ENCODE measurements at regions not wholly inside any gene's neighbourhood (a gene's known extent, or its start where the extent isn't known, plus 50 kb on each side); places are given as distances from the start of the nearest gene placed in this dataset.
A peak's percentile ranks its signal among the peaks of the same experiment; 100 is the strongest.

DNA sequence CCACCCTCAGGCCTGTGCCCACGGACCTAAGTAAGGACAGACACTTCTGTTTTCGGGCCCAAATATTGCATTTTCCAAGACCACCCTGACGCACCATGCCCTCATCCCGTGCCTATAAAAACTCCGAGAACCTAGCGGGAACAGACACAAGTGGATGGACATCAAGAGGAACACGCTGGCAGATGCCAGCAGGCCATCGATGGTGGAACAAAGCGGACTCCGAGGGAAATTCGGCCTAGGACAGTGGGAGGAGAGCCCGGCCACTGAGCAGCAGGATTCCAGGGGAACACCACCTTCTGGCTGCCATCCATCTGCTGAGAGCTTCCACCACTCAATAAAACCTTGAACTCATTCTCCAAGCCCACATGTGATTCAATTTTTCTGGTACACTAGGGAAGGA, 243.6 kb upstream of the ZWINT start:
- Histone ChIP-seq H3K9me3 (ENCODE audit: low read length) (0 out of 2 replicates have a peak, but pooled peaks cover 3% of the 10 kb centered on the region), H3K4me1 (ENCODE audit: insufficient read depth, low read length, poor library complexity, severe bottlenecking) (peaks cover 13% of the 10 kb centered on the region), H3K27ac (ENCODE audit: low read depth, low read length, poor library complexity, severe bottlenecking) (no peak overlapping the region), H3K79me2 (ENCODE audit: insufficient read depth, low read depth, low read length) (no peaks in the 10 kb centered on the region), H3K36me3 (ENCODE audit: insufficient read depth, low read length) (no peaks in the 10 kb centered on the region), H3K4me3 (ENCODE audit: low read depth, low read length, poor library complexity, severe bottlenecking) (no peak overlapping the region), H3K4me2 (ENCODE audit: low read length) (peak overlapping the region; percentile 60), H3K9me2 (ENCODE audit: insufficient read depth, low read length) (no peaks in the 10 kb centered on the region), H4K20me1 (ENCODE audit: insufficient read depth, low read length) (no peaks in the 10 kb centered on the region), H2AFZ (ENCODE audit: low read length) (peak overlapping the region; percentile 84)
- POLR2A ChIA-PET, result interaction anchor here (0.6 to 2.0 kb wide), 8 partner anchors 9 to 243 kb away, joined by 3 to 9 read pairs (median 4); partner anchors contain the start of gene ZWINT
- TF ChIP-seq CTCF (conservative IDR thresholded peaks at IDR 0.05; ENCODE audit: low read length) (no peak), EZH2phosphoT487 (IDR thresholded peaks at IDR 0.05; ENCODE audit: borderline replicate concordance, low read depth, low read length) (no peak)
- intact Hi-C loops (cut with micrococcal nuclease; ENCODE audit: unreplicated experiment), result no loop called here
- CTCF ChIA-PET (ENCODE audit: unreplicated experiment), result no interaction called here
- no TSS peak for BruUV-seq (replicated peaks)
- no peak for DNase-seq (ENCODE audit: low spot score)

DNA sequence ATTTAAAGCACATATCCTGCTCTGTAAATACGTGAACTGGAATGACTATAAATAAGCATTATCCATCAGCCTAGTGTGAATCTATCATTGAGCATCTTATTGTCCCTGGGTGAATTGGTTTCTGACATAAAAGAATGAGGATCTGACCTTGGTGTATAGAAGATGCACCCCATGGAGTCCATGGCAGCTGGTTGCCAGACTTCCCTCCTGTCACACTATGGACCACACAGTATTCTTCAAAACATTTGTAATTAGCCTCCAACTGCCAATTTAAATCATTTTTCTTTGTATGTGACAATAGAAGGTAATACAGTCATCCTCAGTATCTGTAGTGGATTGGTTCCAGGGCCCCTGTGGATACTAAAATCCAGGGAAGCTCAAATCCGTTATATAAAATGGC, 238.1 kb upstream of the ZWINT start:
- no peak overlapping the region for H3K4me3 ChIP-seq (ENCODE audit: low read depth, low read length, poor library complexity, severe bottlenecking)
- H3K9me2 ChIP-seq (ENCODE audit: insufficient read depth, low read length), result no peaks in the 10 kb centered on the region
- ChIA-PET CTCF (ENCODE audit: unreplicated experiment) (no interaction called here), POLR2A (interaction anchor here (0.8 to 1.2 kb wide), 3 partner anchors 9 to 36 kb away, joined by 3 to 4 read pairs (median 3); no protein-coding TSS in a partner anchor)
- H3K4me1 ChIP-seq (ENCODE audit: insufficient read depth, low read length, poor library complexity, severe bottlenecking), result no peaks in the 10 kb centered on the region
- no peak for DNase-seq (ENCODE audit: low spot score)
- peak overlapping the region; percentile 58; the same call in 1 of the 2 replicates for H2AFZ ChIP-seq (ENCODE audit: low read length)
- H4K20me1 ChIP-seq (ENCODE audit: insufficient read depth, low read length), result no peaks in the 10 kb centered on the region
- no peak for TF ChIP-seq EZH2phosphoT487 (IDR thresholded peaks at IDR 0.05; ENCODE audit: borderline replicate concordance, low read depth, low read length)
- TF ChIP-seq CTCF (conservative IDR thresholded peaks at IDR 0.05; ENCODE audit: low read length), result no peak
- no peaks in the 10 kb centered on the region for H3K79me2 ChIP-seq (ENCODE audit: insufficient read depth, low read depth, low read length)
- H3K4me2 ChIP-seq (ENCODE audit: low read length), result no peak overlapping the region
- H3K36me3 ChIP-seq (ENCODE audit: insufficient read depth, low read length), result no peaks in the 10 kb centered on the region
- no TSS peak for BruUV-seq (replicated peaks)
- no peak overlapping the region for H3K27ac ChIP-seq (ENCODE audit: low read depth, low read length, poor library complexity, severe bottlenecking)
- no peaks in the 10 kb centered on the region for H3K9me3 ChIP-seq (ENCODE audit: low read length)
- intact Hi-C loops (cut with micrococcal nuclease; ENCODE audit: unreplicated experiment), result no loop called here

DNA sequence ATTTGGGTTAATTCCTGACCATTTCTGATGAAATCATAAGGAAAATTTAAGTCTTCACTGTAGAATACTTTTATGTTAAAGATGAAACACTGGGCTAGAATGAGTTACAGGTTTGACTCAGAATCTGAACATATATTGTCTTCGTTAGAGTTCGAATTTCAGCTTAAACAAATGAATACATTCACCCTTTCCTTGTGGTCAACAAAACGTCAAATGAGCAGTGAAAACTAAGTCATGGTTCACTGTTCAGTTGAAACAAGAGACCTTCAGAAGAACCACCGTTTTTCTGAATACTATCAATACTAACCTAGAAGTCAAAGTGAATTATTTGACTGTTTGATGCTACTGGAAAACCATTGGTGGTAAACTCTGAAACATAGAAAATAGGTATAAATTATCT, 235.2 kb upstream of the ZWINT start:
- TF ChIP-seq CTCF (conservative IDR thresholded peaks at IDR 0.05; ENCODE audit: low read length), result no peak
- no peaks in the 10 kb centered on the region for H3K9me2 ChIP-seq (ENCODE audit: insufficient read depth, low read length)
- no peaks in the 10 kb centered on the region for H3K4me1 ChIP-seq (ENCODE audit: insufficient read depth, low read length, poor library complexity, severe bottlenecking)
- intact Hi-C loops (cut with micrococcal nuclease; ENCODE audit: unreplicated experiment), result no loop called here
- H3K27ac ChIP-seq (ENCODE audit: low read depth, low read length, poor library complexity, severe bottlenecking), result no peak overlapping the region
- no peaks in the 10 kb centered on the region for H3K79me2 ChIP-seq (ENCODE audit: insufficient read depth, low read depth, low read length)
- POLR2A ChIA-PET, result interaction anchor here (0.6 to 0.9 kb wide), 2 partner anchors 11 to 18 kb away, joined by 3 read pairs; no protein-coding TSS in a partner anchor
- no peaks in the 10 kb centered on the region for H3K9me3 ChIP-seq (ENCODE audit: low read length)
- BruUV-seq (replicated peaks), result no TSS peak
- no peaks in the 10 kb centered on the region for H4K20me1 ChIP-seq (ENCODE audit: insufficient read depth, low read length)
- no peaks in the 10 kb centered on the region for H3K36me3 ChIP-seq (ENCODE audit: insufficient read depth, low read length)
- H3K4me2 ChIP-seq (ENCODE audit: low read length), result no peak overlapping the region
- no peak overlapping the region for H2AFZ ChIP-seq (ENCODE audit: low read length)
- CTCF ChIA-PET (ENCODE audit: unreplicated experiment), result no interaction called here
- no peak overlapping the region for H3K4me3 ChIP-seq (ENCODE audit: low read depth, low read length, poor library complexity, severe bottlenecking)
- no peak for DNase-seq (ENCODE audit: low spot score)
